Thyroid gland (tissue), 4 donors: ENCODE measurements at regions not wholly inside any gene's neighbourhood (a gene's known extent, or its start where the extent isn't known, plus 50 kb on each side); places are given as distances from the start of the nearest gene placed in this dataset.

Experiments used
- CTCF ChIP-seq, 6 experiments: fragments of 200-600 bp in 3 of 6; fragments of 450-650 bp in 3 of 6; sonication (generic) in 3 of 6; IDR thresholded peaks; one replicate each; pipeline ENCODE4 v1.5.1; 2016 to 2019; ENCODE audit warnings: antibody characterized with exemption in 6 of 6, mild to moderate bottlenecking in 2 of 6, inconsistent platforms in 1 of 6, moderate library complexity in 1 of 6
- POLR2A ChIP-seq, 2 donors: fragments of 450-650 bp; IDR thresholded peaks; one replicate each; pipeline ENCODE4 v1.6.1; 2017; ENCODE audit warnings: antibody characterized with exemption in 2 of 2, mild to moderate bottlenecking in 2 of 2, moderate library complexity in 1 of 2

DNA sequence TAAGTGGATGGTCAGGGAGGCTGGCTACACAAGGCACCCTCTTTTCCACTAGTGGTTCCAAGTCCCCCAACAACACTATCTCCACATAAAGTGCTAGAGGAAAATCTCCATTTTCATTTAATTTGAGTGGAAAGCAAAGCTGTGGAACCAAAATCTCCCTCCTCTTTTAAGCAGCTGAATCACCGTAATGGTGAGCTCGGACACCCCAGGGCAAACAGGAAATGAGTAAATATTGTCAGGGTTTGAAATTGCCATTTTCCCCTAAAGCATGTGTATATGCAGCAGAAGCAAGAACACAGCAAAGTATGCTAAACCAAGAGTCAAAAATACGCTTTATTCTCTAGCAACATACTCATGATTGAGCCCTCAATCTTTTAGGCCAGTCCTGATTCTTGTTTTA, 143.7 kb downstream of the GPAM start:
- TF ChIP-seq CTCF (IDR thresholded peaks at IDR 0.05) (no peak), POLR2A (IDR thresholded peaks at IDR 0.05) (no peak)
